HG02623 (cell line): ENCODE measurements at regions not wholly inside any gene's neighbourhood (a gene's known extent, or its start where the extent isn't known, plus 50 kb on each side); places are given as distances from the start of the nearest gene placed in this dataset.

Experiments used
- ATAC-seq: cut with Tn5 transposase; IDR thresholded peaks from one replicate; pipeline ENCODE4 v1.9.1; 2021; ENCODE audit warnings: moderate library complexity; ENCODE audit not compliant: unreplicated experiment

GRCh38 chr5:164742025-164742424, 1236.6 kb downstream of the MAT2B start:
- peak; percentile 90 for ATAC-seq

- no peak for ATAC-seq
These were observed 1241.3 kb downstream of the MAT2B start for GRCh38 chr5:164746723-164747122.

GRCh38 chr5:164747371-164747770, 1242.0 kb downstream of the MAT2B start:
- no peak for ATAC-seq

GRCh38 chr5:164748861-164749260, 1243.4 kb downstream of the MAT2B start:
- peak; percentile 88 for ATAC-seq

- no peak for ATAC-seq
These were observed 1248.0 kb downstream of the MAT2B start for GRCh38 chr5:164753434-164753833.

GRCh38 chr5:164763206-164763605, 1257.8 kb downstream of the MAT2B start:
- ATAC-seq, result no peak

- ATAC-seq, result no peak
These were observed 1266.7 kb downstream of the MAT2B start for GRCh38 chr5:164772122-164772521.

GRCh38 chr5:164784230-164784629, 1278.8 kb downstream of the MAT2B start:
- ATAC-seq, result no peak

GRCh38 chr5:164798110-164798509, 1292.7 kb downstream of the MAT2B start:
- ATAC-seq, result no peak

GRCh38 chr5:164799391-164799790, 1294.0 kb downstream of the MAT2B start:
- ATAC-seq, result no peak

GRCh38 chr5:164801910-164802309, 1296.5 kb downstream of the MAT2B start:
- ATAC-seq, result no peak

GRCh38 chr5:164809821-164810220, 1304.4 kb downstream of the MAT2B start:
- peak; percentile 89 for ATAC-seq

- no peak for ATAC-seq
These were observed 1313.0 kb downstream of the MAT2B start for GRCh38 chr5:164818445-164818844.

- no peak for ATAC-seq
These were observed 1319.3 kb downstream of the MAT2B start for GRCh38 chr5:164824671-164825070.

GRCh38 chr5:164832516-164832915, 1327.1 kb downstream of the MAT2B start:
- no peak for ATAC-seq

- ATAC-seq, result no peak
These were observed 1338.9 kb downstream of the MAT2B start for GRCh38 chr5:164844348-164844747.

GRCh38 chr5:164860896-164861295, 1355.5 kb downstream of the MAT2B start:
- ATAC-seq, result no peak

- ATAC-seq, result no peak
These were observed 1356.2 kb downstream of the MAT2B start for GRCh38 chr5:164861610-164862009.

- peak; percentile 56 for ATAC-seq
These were observed 1363.3 kb downstream of the MAT2B start for GRCh38 chr5:164868761-164869160.

GRCh38 chr5:164869325-164869724, 1363.9 kb downstream of the MAT2B start:
- ATAC-seq, result no peak

- no peak for ATAC-seq
These were observed 1371.4 kb downstream of the MAT2B start for GRCh38 chr5:164876793-164877192.

GRCh38 chr5:164881442-164881841, 1376.0 kb downstream of the MAT2B start:
- no peak for ATAC-seq

GRCh38 chr5:164885179-164885578, 1379.8 kb downstream of the MAT2B start:
- no peak for ATAC-seq

- no peak for ATAC-seq
These were observed 1387.7 kb downstream of the MAT2B start for GRCh38 chr5:164893071-164893470.
